ENCODE measurements at regions not wholly inside any gene's neighbourhood (a gene's known extent, or its start where the extent isn't known, plus 50 kb on each side); places are given as distances from the start of the nearest gene placed in this dataset.
"Not testable (repeated sequence)": the region's sequence is repeated elsewhere in the genome, so short reads cannot be mapped to it uniquely, and the experiment has no call there.

GRCh38 chr11:121358760-121359159, 66.2 kb downstream of the SC5D start:
- DNase-seq = no peak

DNA sequence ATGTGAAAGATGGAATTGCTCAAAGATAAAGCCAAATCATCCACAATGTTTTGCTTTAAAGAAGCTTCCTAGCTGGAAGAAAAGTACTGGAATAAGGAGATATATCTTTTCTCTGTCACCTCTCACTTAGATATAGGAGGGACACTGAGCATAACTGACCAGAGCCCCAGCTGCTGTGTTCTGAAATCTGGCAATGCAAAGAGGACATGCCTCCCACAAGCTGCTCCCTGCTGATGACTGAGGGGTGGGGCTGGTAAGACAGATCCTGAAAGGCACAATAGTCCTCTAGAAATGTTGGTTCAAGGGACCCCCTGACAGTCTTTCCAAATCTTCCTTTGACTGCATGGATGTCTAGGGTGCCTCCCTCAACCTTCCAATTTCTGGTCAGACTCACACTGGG, 67.0 kb downstream of the SC5D start:
- DNase-seq = no peak

DNA sequence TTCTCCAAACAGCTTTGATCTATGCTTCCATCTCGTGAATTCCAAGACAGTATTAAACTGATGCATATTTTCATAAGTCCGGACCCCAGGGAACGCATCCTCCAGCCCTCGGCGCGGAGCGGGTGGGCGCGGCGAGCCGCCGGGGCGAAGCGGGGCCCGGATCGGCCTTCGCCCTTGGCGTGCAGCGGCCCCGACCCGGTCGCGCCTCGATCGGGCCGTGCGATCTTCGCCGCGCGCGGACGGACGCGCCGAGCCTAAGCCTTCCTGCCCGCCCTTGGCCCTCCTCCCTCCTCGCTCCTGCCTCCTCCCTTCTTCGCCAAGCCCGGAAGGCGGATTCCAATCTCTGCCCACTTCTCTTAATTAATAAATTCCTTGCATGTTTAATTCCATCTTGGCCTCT, 70.4 kb downstream of the SC5D start:
- not testable (repeated sequence) for DNase-seq

DNA sequence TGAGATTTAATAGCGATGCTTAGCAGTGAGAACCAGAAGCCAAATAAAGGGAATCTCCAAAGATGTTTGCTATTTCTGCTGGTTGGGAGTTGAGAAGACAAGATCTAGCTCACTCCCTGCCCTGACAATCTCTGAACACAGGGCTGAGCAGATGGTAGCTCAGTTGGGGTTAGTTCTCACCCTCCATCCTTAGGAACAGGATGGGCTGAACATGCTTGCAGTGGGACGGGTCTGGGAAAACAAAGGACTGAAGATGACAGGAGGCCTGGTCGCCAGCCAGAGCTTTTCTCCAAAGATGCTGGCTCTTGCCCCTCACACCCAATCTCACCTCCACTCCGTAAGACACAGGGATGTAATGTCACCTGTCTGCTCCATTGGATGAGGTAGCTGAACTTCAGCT, 72.7 kb downstream of the SC5D start:
- no peak for DNase-seq

GRCh38 chr11:121366038-121366437, 73.5 kb downstream of the SC5D start:
- DNase-seq = no peak

DNA sequence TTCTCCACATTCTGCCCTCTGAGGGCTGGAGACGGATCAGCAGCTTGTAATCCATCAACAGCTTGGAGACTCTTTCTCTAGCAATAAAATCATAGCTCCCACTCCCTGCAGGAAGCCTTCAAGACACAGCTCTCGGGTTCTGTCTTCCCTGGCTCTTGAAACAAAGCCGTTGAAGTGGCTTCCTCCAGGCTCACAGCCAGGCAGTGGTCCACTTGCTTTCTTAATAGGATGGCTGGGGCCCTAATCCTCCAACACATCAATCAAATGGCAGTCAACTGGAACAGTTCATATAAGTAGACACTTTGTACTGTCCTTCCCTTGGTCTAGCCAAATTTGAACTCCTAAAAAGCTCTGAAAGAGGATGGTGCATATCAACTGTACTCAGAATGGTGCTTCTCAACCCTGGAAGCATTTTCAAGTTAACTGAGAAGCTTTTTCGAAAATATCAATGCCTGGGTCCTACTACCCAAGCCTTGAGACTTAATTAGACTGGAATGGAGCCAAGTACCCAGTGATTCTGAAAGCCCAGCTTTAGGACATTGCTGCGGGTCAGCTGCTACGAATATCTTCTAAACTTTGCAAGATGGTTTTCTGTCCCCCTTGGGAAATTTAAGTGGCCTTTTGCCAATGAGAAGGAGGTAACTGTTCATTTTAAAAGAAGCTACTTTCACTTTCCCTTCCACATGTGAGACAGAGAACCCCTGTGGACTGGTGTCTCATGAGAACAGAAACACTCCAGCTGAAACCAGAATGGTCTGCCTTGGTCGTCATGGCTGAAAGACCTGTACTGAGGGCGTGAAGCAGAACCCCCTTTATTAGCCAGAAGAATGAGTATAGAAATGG, 74.7 kb downstream of the SC5D start:
- peak in 1 of 4 experiments; percentile 4 for DNase-seq

GRCh38 chr11:121367844-121368225, 75.3 kb downstream of the SC5D start:
- DNase-seq = no peak

- DNase-seq = no peak
Measured at GRCh38 chr11:121368364-121369240, 76.0 kb downstream of the SC5D start.

- no peak for DNase-seq
Measured at GRCh38 chr11:121369366-121369765, 76.8 kb downstream of the SC5D start.

DNA sequence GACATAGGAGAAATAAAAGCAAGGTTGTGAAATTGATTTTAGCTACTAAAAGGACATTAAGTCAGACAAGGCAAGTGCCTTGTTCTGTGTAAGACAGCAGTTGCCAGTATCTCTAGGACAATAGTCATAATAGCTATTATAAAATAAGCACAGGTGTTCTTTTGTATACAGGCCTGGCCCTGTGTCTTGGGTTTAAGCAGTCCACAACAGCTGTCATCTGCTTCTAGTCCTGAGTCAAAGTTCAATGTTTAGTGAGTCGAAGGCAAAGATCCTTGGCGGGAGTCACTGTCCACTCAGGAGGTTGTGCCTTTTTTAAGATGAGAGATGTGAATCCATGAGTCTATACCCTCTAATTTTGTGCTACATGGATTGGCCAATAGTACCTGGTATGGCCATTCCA, 79.5 kb downstream of the SC5D start:
- no peak for DNase-seq

DNA sequence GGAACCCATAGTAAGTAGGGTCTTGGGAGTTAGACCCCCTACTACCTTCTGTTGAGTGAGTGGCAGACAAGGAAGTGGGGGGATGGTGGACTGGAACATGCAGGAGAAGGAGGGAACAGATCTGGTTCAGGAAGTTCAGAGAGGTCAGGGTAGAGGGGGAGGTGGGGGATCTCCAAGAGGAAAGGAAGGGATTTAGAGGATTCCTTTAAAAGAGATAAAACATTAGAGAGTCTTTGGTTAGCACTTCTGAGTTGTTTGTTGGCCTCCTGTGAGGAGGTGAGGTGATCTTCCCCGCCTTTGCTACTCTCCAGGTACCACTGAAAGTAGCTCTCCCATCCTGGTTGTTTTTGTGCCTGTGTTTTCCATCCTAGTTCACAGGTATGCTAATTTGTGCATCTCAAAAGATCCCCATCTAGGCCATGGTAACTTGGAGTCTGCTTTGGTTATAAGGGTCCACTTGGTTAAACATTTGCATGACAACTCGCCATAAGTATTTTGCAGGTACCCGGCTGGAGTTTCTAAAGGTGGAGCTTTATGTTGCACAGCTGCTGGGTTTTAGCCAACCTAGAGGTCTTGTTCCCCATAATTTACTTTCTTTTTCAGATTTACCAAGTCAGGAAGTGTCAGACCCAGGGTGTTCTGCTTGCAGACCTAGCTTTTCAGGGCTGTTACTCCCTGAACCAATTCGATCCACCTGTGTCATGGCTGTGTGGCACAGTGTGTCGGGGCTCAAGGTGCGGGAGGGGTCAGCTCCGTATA, 79.3 kb upstream of the SORL1 start:
- no peak for DNase-seq

GRCh38 chr11:121374286-121374985, 77.7 kb upstream of the SORL1 start:
- no peak for DNase-seq

DNA sequence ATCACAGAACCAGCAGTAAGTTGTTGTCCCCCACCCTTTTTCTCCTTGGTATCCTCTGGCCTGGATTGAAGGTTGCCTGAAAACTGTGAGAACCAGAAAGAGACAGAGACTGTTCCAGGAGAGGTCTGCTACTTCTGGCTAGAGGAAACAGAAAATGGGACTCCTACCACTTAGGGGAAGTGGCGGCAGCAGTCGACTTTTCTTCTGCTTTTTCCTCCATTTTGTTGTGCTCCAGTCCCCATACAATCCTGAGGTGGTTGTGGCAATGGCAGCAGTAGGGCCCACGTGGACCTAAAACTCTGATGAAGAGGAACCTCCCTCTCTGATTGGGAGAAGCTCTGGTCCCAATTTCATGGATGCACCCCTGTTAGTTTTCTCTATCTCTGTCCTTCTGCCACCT, 76.0 kb upstream of the SORL1 start:
- DNase-seq = no peak

DNA sequence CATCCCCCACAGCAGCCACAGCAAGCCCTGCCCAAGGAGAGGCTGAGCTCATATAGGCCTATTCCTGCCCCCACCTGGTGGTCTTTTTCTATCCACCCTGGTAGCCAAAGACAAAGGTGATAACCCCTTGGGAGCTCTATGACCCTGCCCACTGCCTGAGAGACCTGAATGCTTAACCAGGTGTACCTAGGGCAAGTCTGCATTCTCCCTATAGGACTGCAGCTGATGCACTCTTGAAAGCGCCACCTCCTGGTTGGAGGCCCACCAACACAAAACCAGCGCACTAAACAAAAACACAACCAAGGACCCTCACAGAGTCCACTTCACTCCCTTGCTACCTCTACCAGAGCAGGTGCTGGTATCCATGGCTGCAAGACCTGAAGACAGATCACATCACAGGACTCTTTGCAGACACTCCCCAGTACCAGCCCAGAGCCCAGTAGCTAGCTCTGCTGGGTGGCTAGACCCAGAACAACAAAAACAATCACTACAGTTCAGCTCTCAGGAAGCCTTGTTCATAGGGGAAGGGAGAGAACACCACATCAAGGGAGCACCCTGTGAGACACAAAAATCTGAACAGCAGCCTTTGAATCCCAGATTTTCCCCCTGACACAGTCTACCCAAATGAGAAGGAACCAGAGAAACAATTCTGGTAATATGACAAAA, 72.8 kb upstream of the SORL1 start:
- DNase-seq = not testable (repeated sequence)

- no peak for DNase-seq
Measured at GRCh38 chr11:121383716-121384115, 68.4 kb upstream of the SORL1 start.

DNA sequence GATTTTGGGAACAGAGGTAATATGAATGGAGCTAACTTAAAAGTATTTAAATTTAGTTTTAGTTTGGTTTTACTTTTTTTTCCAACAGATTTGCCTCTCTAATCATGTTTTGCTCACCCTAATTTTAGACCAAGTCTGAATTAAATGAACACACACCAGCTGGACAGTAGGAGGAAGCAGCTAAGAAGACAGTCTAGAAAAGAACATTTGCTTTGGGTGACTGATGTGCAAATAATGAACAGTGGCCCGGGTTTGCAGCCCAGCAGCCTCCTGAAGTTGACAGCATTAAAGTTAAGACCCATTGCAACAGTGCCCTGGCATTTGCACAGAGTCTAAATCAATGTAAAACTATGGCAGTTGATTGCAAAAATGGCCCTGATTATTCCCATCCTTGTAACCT, 66.4 kb upstream of the SORL1 start:
- no peak for DNase-seq

Data from activated naive CD4-positive, alpha-beta T cell (primary cell).